HepG2 (cell line): ENCODE measurements at regions not wholly inside any gene's neighbourhood (a gene's known extent, or its start where the extent isn't known, plus 50 kb on each side); places are given as distances from the start of the nearest gene placed in this dataset.

ENCODE experiments used
- ARID2 ChIP-seq: sonication (generic); formaldehyde crosslinking; IDR thresholded peaks from 2 replicates; pipeline ENCODE4 v1.8.1; 2022; ENCODE audit warnings: mild to moderate bottlenecking, missing genetic modification reagents, borderline replicate concordance
- ATF4 ChIP-seq, 2 experiments: fragments of 450-650 bp in 1 of 2; sonication (generic) in 1 of 2; formaldehyde crosslinking; IDR thresholded peaks; 2 replicates each; pipeline versions ENCODE4 v1.5.0 to v1.8.0; 2020 to 2022; ENCODE audit warnings: mild to moderate bottlenecking in 1 of 2, missing genetic modification reagents in 1 of 2
- DMTF1 ChIP-seq: sonication (generic); formaldehyde crosslinking; IDR thresholded peaks from 2 replicates; pipeline ENCODE4 v1.4.0; 2020; ENCODE audit warnings: mild to moderate bottlenecking, missing genetic modification reagents
- HMGXB3 ChIP-seq: sonication (generic); formaldehyde crosslinking; IDR thresholded peaks from 2 replicates; pipeline ENCODE4 v1.4.0; 2020; ENCODE audit warnings: missing genetic modification reagents, borderline replicate concordance
- MLX ChIP-seq: IDR thresholded peaks from 2 replicates; pipeline ENCODE4 v1.6.1; 2016
- SETDB1 ChIP-seq: sonication (generic); formaldehyde crosslinking; IDR thresholded peaks from 2 replicates; pipeline ENCODE4 v1.5.1; 2020; ENCODE audit warnings: missing genetic modification reagents, mild to moderate bottlenecking, borderline replicate concordance
- SSRP1 ChIP-seq: IDR thresholded peaks from 2 replicates; pipeline ENCODE4 v1.6.1; 2016; ENCODE audit warnings: control low read depth
- ZBTB44 ChIP-seq: sonication (generic); formaldehyde crosslinking; IDR thresholded peaks from 2 replicates; pipeline ENCODE4 v1.4.0; 2020; ENCODE audit warnings: missing genetic modification reagents
- ZBTB7A ChIP-seq: sonication (generic); formaldehyde crosslinking; IDR thresholded peaks from 2 replicates; pipeline ENCODE4 v1.8.0; 2022; ENCODE audit warnings: mild to moderate bottlenecking, missing genetic modification reagents
- ZFP62 ChIP-seq: sonication (generic); formaldehyde crosslinking; IDR thresholded peaks from 2 replicates; pipeline ENCODE4 v1.4.0; 2020; ENCODE audit warnings: missing genetic modification reagents
- ZFP90 ChIP-seq: sonication (generic); formaldehyde crosslinking; IDR thresholded peaks from 2 replicates; pipeline ENCODE4 v1.8.0; 2022; ENCODE audit warnings: missing genetic modification reagents, mild to moderate bottlenecking, inconsistent platforms, borderline replicate concordance
- ZNF101 ChIP-seq: sonication (generic); formaldehyde crosslinking; IDR thresholded peaks from 2 replicates; pipeline ENCODE4 v1.4.0; 2020; ENCODE audit warnings: mild to moderate bottlenecking, low read depth, missing genetic modification reagents, borderline replicate concordance
- ZNF503 ChIP-seq: sonication (generic); formaldehyde crosslinking; IDR thresholded peaks from 2 replicates; pipeline ENCODE4 v1.4.0; 2020; ENCODE audit warnings: missing genetic modification reagents

GRCh38 chr7:32427769-32428291 lies 62.4 kb downstream of the LSM5 start (continued):
- no peak for TF ChIP-seq DMTF1 (CRISPR knock-in tag)
- 0 out of 2 replicates have a peak, but pooled peaks have one; percentile 57 for TF ChIP-seq MLX (CRISPR knock-in tag)
- no peak for TF ChIP-seq ZFP62 (CRISPR knock-in tag)
- TF ChIP-seq ZBTB7A, result peak; percentile 41; the same call in 1 of the 2 replicates
- TF ChIP-seq ZNF503 (CRISPR knock-in tag), result peak; percentile 37; the same call in 1 of the 2 replicates
- peak; percentile 72; the same call in 1 of the 2 replicates for TF ChIP-seq ZFP90 (CRISPR knock-in tag)
- no peak for TF ChIP-seq SETDB1 (CRISPR knock-in tag)
- peak; percentile 92 for TF ChIP-seq HMGXB3 (CRISPR knock-in tag)
- peak; percentile 96 for TF ChIP-seq ZBTB44
- no peak for TF ChIP-seq ZNF101 (CRISPR knock-in tag)
- TF ChIP-seq ATF4 (CRISPR knock-in tag; IDR thresholded peaks at IDR 0.05), result peak in 1 of 2 experiments; percentile 56; a peak in 2 of 4 replicates
- no peak for TF ChIP-seq ARID2 (CRISPR knock-in tag)
- TF ChIP-seq SSRP1 (CRISPR knock-in tag), result no peak
